OCI-LY1 (cell line): ENCODE measurements at regions not wholly inside any gene's neighbourhood (a gene's known extent, or its start where the extent isn't known, plus 50 kb on each side); places are given as distances from the start of the nearest gene placed in this dataset.

Source experiments
- H2AFZ ChIP-seq: fragments of 200-600 bp; sonication (generic), shearing (Covaris generic); 2 replicates; pipeline ENCODE4 v1.6.0; 2014; ENCODE audit warnings: antibody characterized with exemption, mild to moderate bottlenecking, low read length
- H3F3A ChIP-seq: fragments of 200-600 bp; sonication (generic), shearing (Covaris generic); 2 replicates; pipeline ENCODE4 v1.6.0; 2014; ENCODE audit warnings: mild to moderate bottlenecking, antibody characterized with exemption, low read length, moderate library complexity; ENCODE audit not compliant: insufficient read depth
- H3K27ac ChIP-seq: fragments of 200-600 bp; sonication (generic); 2 replicates; pipeline ENCODE4 v1.5.1; 2014; ENCODE audit warnings: low read length, mixed run types, mild to moderate bottlenecking, low read depth; ENCODE audit not compliant: poor library complexity, severe bottlenecking
- H3K27me3 ChIP-seq: fragments of 200-600 bp; sonication (generic); 2 replicates; pipeline ENCODE4 v1.6.0; 2014; ENCODE audit warnings: antibody characterized with exemption, mild to moderate bottlenecking, low read length, moderate library complexity; ENCODE audit not compliant: insufficient read depth
- H3K36me3 ChIP-seq: fragments of 200-600 bp; sonication (generic); 2 replicates; pipeline ENCODE4 v1.6.1; 2014; ENCODE audit warnings: mild to moderate bottlenecking, antibody characterized with exemption, low read length, moderate library complexity, mixed read lengths; ENCODE audit not compliant: insufficient read depth
- H3K4me1 ChIP-seq: fragments of 200-600 bp; sonication (generic); 2 replicates; pipeline ENCODE4 v1.5.1; 2014; ENCODE audit warnings: mild to moderate bottlenecking, low read length, moderate library complexity; ENCODE audit not compliant: insufficient read depth, severe bottlenecking
- H3K4me2 ChIP-seq: fragments of 200-600 bp; sonication (generic), shearing (Covaris generic); 2 replicates; pipeline ENCODE4 v1.6.1; 2014; ENCODE audit warnings: low read length
- H3K4me3 ChIP-seq: fragments of 200-600 bp; sonication (generic); 2 replicates; pipeline ENCODE4 v1.5.1; 2014; ENCODE audit warnings: low read length, low read depth, mild to moderate bottlenecking, mixed read lengths; ENCODE audit not compliant: poor library complexity, severe bottlenecking
- H3K79me2 ChIP-seq: fragments of 200-600 bp; shearing (Covaris generic); 2 replicates; pipeline ENCODE4 v1.6.1; 2016; ENCODE audit warnings: mixed run types, low read length, mixed read lengths; ENCODE audit not compliant: insufficient read depth
- H3K9ac ChIP-seq: fragments of 200-600 bp; sonication (generic), shearing (Covaris generic); 2 replicates; pipeline ENCODE4 v1.6.1; 2014; ENCODE audit warnings: mild to moderate bottlenecking, low read length, mixed read lengths
- H3K9me2 ChIP-seq: fragments of 200-600 bp; sonication (generic), shearing (Covaris generic); 2 replicates; pipeline ENCODE4 v1.6.1; 2014; ENCODE audit warnings: low read depth, mild to moderate bottlenecking, low read length, mixed read lengths
- H3K9me3 ChIP-seq: fragments of 200-600 bp; shearing (Covaris generic); 2 replicates; pipeline ENCODE4 v1.6.1; 2014; ENCODE audit warnings: low read length, mixed read lengths
- H4K20me1 ChIP-seq: fragments of 200-600 bp; sonication (generic), shearing (Covaris generic); 2 replicates; pipeline ENCODE4 v1.6.0; 2016; ENCODE audit warnings: mild to moderate bottlenecking, low read length; ENCODE audit not compliant: insufficient read depth
- CTCF ChIP-seq: fragments of 200-600 bp; sonication (generic), shearing (Covaris generic); IDR thresholded peaks from 2 replicates; pipeline ENCODE4 v1.5.1; 2017; ENCODE audit warnings: mild to moderate bottlenecking, antibody characterized with exemption, low read length, moderate library complexity, mixed read lengths
- EZH2 ChIP-seq: fragments of 200-600 bp; sonication (generic), shearing (Covaris generic); IDR thresholded peaks from 2 replicates; pipeline ENCODE4 v1.8.0; 2017; ENCODE audit warnings: borderline replicate concordance, mixed run types, mild to moderate bottlenecking, antibody characterized with exemption, low read length, moderate library complexity, mixed read lengths

- no peak overlapping the region for H2AFZ ChIP-seq
- no peak overlapping the region for H3K27ac ChIP-seq
These were observed 145.0 kb upstream of the GAP43 start for GRCh38 chr3:115478359-115478758.

GRCh38 chr3:115486880-115487279 is 136.4 kb upstream of the GAP43 start:
- no peak overlapping the region for H3K27ac ChIP-seq
- no peaks in the 10 kb centered on the region for H3K9me2 ChIP-seq
- no peaks in the 10 kb centered on the region for H3K36me3 ChIP-seq
- H3K9me3 ChIP-seq, result no peaks in the 10 kb centered on the region
- H4K20me1 ChIP-seq, result no peaks in the 10 kb centered on the region
- no peaks in the 10 kb centered on the region for H3F3A ChIP-seq
- H3K9ac ChIP-seq, result no peak overlapping the region
- H3K4me1 ChIP-seq, result no peaks in the 10 kb centered on the region
- H3K4me2 ChIP-seq, result no peak overlapping the region
- no peaks in the 10 kb centered on the region for H3K27me3 ChIP-seq
- no peak overlapping the region for H3K4me3 ChIP-seq
- no peaks in the 10 kb centered on the region for H3K79me2 ChIP-seq
- H2AFZ ChIP-seq, result no peak overlapping the region
- TF ChIP-seq CTCF (no peak), EZH2 (no peak)

More at GRCh38 chr3:115478359-115478758, 145.0 kb upstream of the GAP43 start:
- no peaks in the 10 kb centered on the region for H3K79me2 ChIP-seq
- no peak overlapping the region for H3K9ac ChIP-seq
- no peak overlapping the region for H3K4me3 ChIP-seq
- TF ChIP-seq EZH2 (no peak), CTCF (no peak)
- H3K36me3 ChIP-seq, result no peaks in the 10 kb centered on the region
- H3K4me2 ChIP-seq, result no peak overlapping the region
- no peaks in the 10 kb centered on the region for H3K9me3 ChIP-seq
- no peaks in the 10 kb centered on the region for H3K4me1 ChIP-seq
- H4K20me1 ChIP-seq, result no peaks in the 10 kb centered on the region
- H3K9me2 ChIP-seq, result no peaks in the 10 kb centered on the region
- no peaks in the 10 kb centered on the region for H3K27me3 ChIP-seq
- no peaks in the 10 kb centered on the region for H3F3A ChIP-seq

GRCh38 chr3:115487968-115488367 is 135.3 kb upstream of the GAP43 start:
- H2AFZ ChIP-seq, result no peak overlapping the region
- no peak overlapping the region for H3K4me2 ChIP-seq
- no peaks in the 10 kb centered on the region for H3K27me3 ChIP-seq
- H3K27ac ChIP-seq, result no peak overlapping the region
- H3K4me3 ChIP-seq, result no peak overlapping the region
- H3K4me1 ChIP-seq, result no peaks in the 10 kb centered on the region
- H3K9me2 ChIP-seq, result no peaks in the 10 kb centered on the region
- H3K9me3 ChIP-seq, result no peaks in the 10 kb centered on the region
- H3K79me2 ChIP-seq, result no peaks in the 10 kb centered on the region
- no peaks in the 10 kb centered on the region for H4K20me1 ChIP-seq
- no peaks in the 10 kb centered on the region for H3K36me3 ChIP-seq
- TF ChIP-seq CTCF (no peak), EZH2 (no peak)
- H3F3A ChIP-seq, result no peaks in the 10 kb centered on the region
- H3K9ac ChIP-seq, result no peak overlapping the region
